T47D (cell line): ENCODE measurements at regions not wholly inside any gene's neighbourhood (a gene's known extent, or its start where the extent isn't known, plus 50 kb on each side); places are given as distances from the start of the nearest gene placed in this dataset.
A peak's percentile ranks its signal among the peaks of the same experiment; 100 is the strongest.

Experiments
- DNase-seq, 2 experiments: peaks; one replicate each; pipeline versions ENCODE4 v3.0.0 to v3.0.0-alpha.2; 2011 to 2012; ENCODE audit warnings: low read depth in 1 of 2, low spot score in 1 of 2
- JUND ChIP-seq: IDR thresholded peaks from 2 replicates; pipeline ENCODE4 v1.6.1; 2012; ENCODE audit warnings: low read depth
- in situ Hi-C: cut with HindIII; loops from 2 replicates; pipeline ENCODE4 v1.10.0; 2016; ENCODE audit warnings: low sequenced_read_pairs, low pct_unique_long_range_greater_than_20kb

- no peak for DNase-seq
- TF ChIP-seq JUND: no peak
- in situ Hi-C loops: no loop called here
Observed at GRCh38 chrX:109847257-109848187, 114.5 kb upstream of the ACSL4 start.

- in situ Hi-C loops: no loop called here
- no peak for DNase-seq
- TF ChIP-seq JUND: no peak
Observed at GRCh38 chrX:109848461-109849050, 115.5 kb upstream of the ACSL4 start.

GRCh38 chrX:109854096-109854495 lies 121.0 kb upstream of the ACSL4 start:
- TF ChIP-seq JUND: no peak
- in situ Hi-C loops: no loop called here

GRCh38 chrX:109855501-109855900 lies 122.4 kb upstream of the ACSL4 start:
- in situ Hi-C loops: no loop called here
- DNase-seq: no peak
- no peak for TF ChIP-seq JUND

More at GRCh38 chrX:109854096-109854495, 121.0 kb upstream of the ACSL4 start:
- DNase-seq: no peak

GRCh38 chrX:109856974-109857373 lies 123.9 kb upstream of the ACSL4 start:
- in situ Hi-C loops: no loop called here
- no peak for TF ChIP-seq JUND
- DNase-seq: no peak

- DNase-seq: no peak
- in situ Hi-C loops: no loop called here
Observed at GRCh38 chrX:109857584-109858228, 124.6 kb upstream of the ACSL4 start.

GRCh38 chrX:109858602-109859341 lies 125.7 kb upstream of the ACSL4 start:
- no peak for TF ChIP-seq JUND
- no peak for DNase-seq
- in situ Hi-C loops: no loop called here

More at GRCh38 chrX:109857584-109858228, 124.6 kb upstream of the ACSL4 start:
- TF ChIP-seq JUND: no peak

GRCh38 chrX:109859651-109860050 lies 126.6 kb upstream of the ACSL4 start:
- in situ Hi-C loops: no loop called here
- no peak for DNase-seq

GRCh38 chrX:109862433-109862832 lies 129.4 kb upstream of the ACSL4 start:
- in situ Hi-C loops: no loop called here
- no peak for TF ChIP-seq JUND
- peak in 1 of 2 experiments; percentile 28 for DNase-seq

More at GRCh38 chrX:109859651-109860050, 126.6 kb upstream of the ACSL4 start:
- no peak for TF ChIP-seq JUND

GRCh38 chrX:109863811-109864210 lies 130.8 kb upstream of the ACSL4 start:
- in situ Hi-C loops: no loop called here
- TF ChIP-seq JUND: no peak

GRCh38 chrX:109871121-109871888 lies 131.6 kb upstream of the TMEM164 start:
- no peak for TF ChIP-seq JUND
- in situ Hi-C loops: no loop called here
- no peak for DNase-seq

More at GRCh38 chrX:109863811-109864210, 130.8 kb upstream of the ACSL4 start:
- no peak for DNase-seq
